ENCODE measurements at regions not wholly inside any gene's neighbourhood (a gene's known extent, or its start where the extent isn't known, plus 50 kb on each side); places are given as distances from the start of the nearest gene placed in this dataset.

DNA sequence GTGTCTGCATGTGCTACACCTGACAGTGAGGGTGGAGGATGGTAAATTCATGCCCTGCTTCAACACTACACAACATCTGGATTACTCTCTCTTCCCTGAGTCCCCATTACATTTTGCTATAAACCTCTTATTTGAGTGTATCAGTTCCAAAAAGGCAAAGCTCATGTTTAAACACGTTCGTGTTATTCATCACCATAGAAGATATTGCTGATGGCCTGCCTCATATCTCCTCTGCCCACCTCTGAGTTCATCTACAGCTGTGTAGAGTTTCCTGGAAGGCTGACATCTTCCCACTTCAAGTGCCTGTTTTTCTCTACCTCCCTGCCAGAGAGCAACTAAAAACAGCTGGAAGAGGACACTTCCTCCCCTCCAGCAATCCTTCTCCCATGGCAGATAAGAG lies 433.2 kb downstream of the ISL1 start:
- ChIA-PET SMC1A (ENCODE audit: uncharacterized antibody, unreplicated experiment) (interaction anchor here (0.6 kb wide), 1 partner anchor 14 kb away, joined by 4 read pairs; no protein-coding TSS in a partner anchor), CTCF (no interaction called here), POLR2A (no interaction called here), RAD21 (ENCODE audit: unreplicated experiment) (no interaction called here)
- Histone ChIP-seq H3K4me1 (ENCODE audit: control insufficient read depth, insufficient read depth, low read length) (no peaks in the 10 kb centered on the region), H3K9me3 (replicated peaks; ENCODE audit: control insufficient read depth, insufficient read depth, low read length) (no peaks in the 10 kb centered on the region), H3K4me3 (no peak overlapping the region), H3K79me2 (ENCODE audit: control insufficient read depth, insufficient read depth, low read length) (no peaks in the 10 kb centered on the region), H3K9ac (ENCODE audit: control insufficient read depth, insufficient read depth, low read length) (no peak overlapping the region), H2AFZ (ENCODE audit: control insufficient read depth, low read depth, low read length) (no peak overlapping the region), H3K36me3 (ENCODE audit: control insufficient read depth in 2 of 2, insufficient read depth in 2 of 2, low read length in 1 of 2) (no peaks in the 10 kb centered on the region), H4K20me1 (ENCODE audit: control insufficient read depth, insufficient read depth) (no peaks in the 10 kb centered on the region), H3K4me2 (ENCODE audit: control insufficient read depth, insufficient read depth) (no peak overlapping the region), H3K27me3 (replicated peaks in 1 of 2; ENCODE audit: control insufficient read depth in 2 of 2, insufficient read depth in 2 of 2, low read length in 1 of 2) (no peaks in the 10 kb centered on the region), H3K27ac (ENCODE audit: control insufficient read depth, insufficient read depth) (no peak overlapping the region)
- WGBS (ENCODE audit: insufficient coverage, insufficient replicate concordance, low lambda C conversion rate, missing lambda C conversion rate), result 3% methylated on average over 2 of the region's 2 CpGs
- in situ Hi-C loops (cut with MboI) (no loop called here), intact Hi-C loops (cut with micrococcal nuclease; ENCODE audit: unreplicated experiment) (no loop called here)
- DNase-seq (ENCODE audit: low read depth, low spot score) (no peak), ATAC-seq (no peak), FAIRE-seq (no peak)
- BruUV-seq (replicated peaks), result no TSS peak
- TF ChIP-seq NR2F1 (conservative IDR thresholded peaks at IDR 0.05) (no peak), NFYA (IDR thresholded peaks at IDR 0.05; ENCODE audit: borderline replicate concordance, low read depth, low read length) (no peak), JUND (IDR thresholded peaks at IDR 0.05; ENCODE audit: low read depth, low read length) (no peak)
- TF ChIP-seq, protein P1, sequence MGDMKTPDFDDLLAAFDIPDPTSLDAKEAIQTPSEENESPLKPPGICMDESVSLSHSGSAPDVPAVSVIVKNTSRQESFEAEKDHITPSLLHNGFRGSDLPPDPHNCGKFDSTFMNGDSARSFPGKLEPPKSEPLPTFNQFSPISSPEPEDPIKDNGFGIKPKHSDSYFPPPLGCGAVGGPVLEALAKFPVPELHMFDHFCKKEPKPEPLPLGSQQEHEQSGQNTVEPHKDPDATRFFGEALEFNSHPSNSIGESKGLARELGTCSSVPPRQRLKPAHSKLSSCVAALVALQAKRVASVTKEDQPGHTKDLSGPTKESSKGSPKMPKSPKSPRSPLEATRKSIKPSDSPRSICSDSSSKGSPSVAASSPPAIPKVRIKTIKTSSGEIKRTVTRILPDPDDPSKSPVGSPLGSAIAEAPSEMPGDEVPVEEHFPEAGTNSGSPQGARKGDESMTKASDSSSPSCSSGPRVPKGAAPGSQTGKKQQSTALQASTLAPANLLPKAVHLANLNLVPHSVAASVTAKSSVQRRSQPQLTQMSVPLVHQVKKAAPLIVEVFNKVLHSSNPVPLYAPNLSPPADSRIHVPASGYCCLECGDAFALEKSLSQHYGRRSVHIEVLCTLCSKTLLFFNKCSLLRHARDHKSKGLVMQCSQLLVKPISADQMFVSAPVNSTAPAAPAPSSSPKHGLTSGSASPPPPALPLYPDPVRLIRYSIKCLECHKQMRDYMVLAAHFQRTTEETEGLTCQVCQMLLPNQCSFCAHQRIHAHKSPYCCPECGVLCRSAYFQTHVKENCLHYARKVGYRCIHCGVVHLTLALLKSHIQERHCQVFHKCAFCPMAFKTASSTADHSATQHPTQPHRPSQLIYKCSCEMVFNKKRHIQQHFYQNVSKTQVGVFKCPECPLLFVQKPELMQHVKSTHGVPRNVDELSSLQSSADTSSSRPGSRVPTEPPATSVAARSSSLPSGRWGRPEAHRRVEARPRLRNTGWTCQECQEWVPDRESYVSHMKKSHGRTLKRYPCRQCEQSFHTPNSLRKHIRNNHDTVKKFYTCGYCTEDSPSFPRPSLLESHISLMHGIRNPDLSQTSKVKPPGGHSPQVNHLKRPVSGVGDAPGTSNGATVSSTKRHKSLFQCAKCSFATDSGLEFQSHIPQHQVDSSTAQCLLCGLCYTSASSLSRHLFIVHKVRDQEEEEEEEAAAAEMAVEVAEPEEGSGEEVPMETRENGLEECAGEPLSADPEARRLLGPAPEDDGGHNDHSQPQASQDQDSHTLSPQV (IDR thresholded peaks at IDR 0.05), result no peak
- TF ChIP-seq, protein P2, sequence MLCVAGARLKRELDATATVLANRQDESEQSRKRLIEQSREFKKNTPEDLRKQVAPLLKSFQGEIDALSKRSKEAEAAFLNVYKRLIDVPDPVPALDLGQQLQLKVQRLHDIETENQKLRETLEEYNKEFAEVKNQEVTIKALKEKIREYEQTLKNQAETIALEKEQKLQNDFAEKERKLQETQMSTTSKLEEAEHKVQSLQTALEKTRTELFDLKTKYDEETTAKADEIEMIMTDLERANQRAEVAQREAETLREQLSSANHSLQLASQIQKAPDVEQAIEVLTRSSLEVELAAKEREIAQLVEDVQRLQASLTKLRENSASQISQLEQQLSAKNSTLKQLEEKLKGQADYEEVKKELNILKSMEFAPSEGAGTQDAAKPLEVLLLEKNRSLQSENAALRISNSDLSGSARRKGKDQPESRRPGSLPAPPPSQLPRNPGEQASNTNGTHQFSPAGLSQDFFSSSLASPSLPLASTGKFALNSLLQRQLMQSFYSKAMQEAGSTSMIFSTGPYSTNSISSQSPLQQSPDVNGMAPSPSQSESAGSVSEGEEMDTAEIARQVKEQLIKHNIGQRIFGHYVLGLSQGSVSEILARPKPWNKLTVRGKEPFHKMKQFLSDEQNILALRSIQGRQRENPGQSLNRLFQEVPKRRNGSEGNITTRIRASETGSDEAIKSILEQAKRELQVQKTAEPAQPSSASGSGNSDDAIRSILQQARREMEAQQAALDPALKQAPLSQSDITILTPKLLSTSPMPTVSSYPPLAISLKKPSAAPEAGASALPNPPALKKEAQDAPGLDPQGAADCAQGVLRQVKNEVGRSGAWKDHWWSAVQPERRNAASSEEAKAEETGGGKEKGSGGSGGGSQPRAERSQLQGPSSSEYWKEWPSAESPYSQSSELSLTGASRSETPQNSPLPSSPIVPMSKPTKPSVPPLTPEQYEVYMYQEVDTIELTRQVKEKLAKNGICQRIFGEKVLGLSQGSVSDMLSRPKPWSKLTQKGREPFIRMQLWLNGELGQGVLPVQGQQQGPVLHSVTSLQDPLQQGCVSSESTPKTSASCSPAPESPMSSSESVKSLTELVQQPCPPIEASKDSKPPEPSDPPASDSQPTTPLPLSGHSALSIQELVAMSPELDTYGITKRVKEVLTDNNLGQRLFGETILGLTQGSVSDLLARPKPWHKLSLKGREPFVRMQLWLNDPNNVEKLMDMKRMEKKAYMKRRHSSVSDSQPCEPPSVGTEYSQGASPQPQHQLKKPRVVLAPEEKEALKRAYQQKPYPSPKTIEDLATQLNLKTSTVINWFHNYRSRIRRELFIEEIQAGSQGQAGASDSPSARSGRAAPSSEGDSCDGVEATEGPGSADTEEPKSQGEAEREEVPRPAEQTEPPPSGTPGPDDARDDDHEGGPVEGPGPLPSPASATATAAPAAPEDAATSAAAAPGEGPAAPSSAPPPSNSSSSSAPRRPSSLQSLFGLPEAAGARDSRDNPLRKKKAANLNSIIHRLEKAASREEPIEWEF (IDR thresholded peaks at IDR 0.05; ENCODE audit: insufficient replicate concordance, low read depth, low read length), result no peak

Measured in GM12878 (cell line).